ENCODE measurements at regions not wholly inside any gene's neighbourhood (a gene's known extent, or its start where the extent isn't known, plus 50 kb on each side); places are given as distances from the start of the nearest gene placed in this dataset.

DNA sequence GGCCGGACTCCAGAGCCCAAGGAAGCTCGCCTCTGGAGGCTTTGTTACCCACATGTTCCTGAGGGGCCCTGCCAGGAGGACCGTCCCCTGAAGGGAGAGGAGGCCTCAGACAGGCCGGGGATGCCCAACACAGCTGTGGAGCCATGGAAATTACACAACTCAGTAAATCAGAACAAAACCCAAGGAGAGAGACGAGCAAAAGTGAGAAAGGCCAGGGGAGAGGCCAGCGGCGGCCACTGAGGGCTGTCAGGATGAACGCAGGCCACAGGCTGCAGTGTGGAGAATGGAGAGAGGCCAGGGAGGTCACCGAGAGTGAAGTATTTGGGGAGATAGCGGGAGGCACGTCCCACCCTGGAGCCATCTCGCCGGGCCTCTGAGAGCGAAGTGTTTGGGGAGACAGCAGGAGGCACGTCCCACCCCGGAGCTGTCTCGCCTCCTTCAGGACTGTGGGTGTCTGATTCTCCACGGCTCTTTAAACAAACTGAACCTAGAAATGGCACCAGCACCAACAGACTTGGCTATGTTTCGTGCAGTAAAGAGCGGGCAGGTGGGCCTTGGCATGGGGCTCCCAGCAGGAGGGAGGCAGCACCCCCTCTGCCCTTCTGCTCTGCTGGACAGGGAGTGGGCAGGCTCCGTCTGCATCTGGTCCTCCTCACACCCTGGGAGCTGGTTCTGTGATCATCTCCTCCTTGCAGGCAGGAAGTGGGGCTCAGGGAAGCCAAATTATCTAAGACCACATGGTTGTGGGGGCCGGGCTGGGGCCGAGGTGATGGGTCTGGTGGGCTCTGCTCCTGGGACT is 91.0 kb downstream of the YTHDF1 start:
- Histone ChIP-seq H3K27me3 (replicated peaks) (peaks cover 85% of the 10 kb centered on the region), H3K4me1 (replicated peaks) (no peaks in the 10 kb centered on the region), H3K36me3 (no peaks in the 10 kb centered on the region), H3K4me3 (no peak overlapping the region), H3K9me3 (replicated peaks) (no peaks in the 10 kb centered on the region), H3K27ac (no peak overlapping the region)
- peak in 1 of 2 experiments; percentile 31 for DNase-seq (ENCODE audit: low read depth in 1 of 2, low spot score in 2 of 2)

DNA sequence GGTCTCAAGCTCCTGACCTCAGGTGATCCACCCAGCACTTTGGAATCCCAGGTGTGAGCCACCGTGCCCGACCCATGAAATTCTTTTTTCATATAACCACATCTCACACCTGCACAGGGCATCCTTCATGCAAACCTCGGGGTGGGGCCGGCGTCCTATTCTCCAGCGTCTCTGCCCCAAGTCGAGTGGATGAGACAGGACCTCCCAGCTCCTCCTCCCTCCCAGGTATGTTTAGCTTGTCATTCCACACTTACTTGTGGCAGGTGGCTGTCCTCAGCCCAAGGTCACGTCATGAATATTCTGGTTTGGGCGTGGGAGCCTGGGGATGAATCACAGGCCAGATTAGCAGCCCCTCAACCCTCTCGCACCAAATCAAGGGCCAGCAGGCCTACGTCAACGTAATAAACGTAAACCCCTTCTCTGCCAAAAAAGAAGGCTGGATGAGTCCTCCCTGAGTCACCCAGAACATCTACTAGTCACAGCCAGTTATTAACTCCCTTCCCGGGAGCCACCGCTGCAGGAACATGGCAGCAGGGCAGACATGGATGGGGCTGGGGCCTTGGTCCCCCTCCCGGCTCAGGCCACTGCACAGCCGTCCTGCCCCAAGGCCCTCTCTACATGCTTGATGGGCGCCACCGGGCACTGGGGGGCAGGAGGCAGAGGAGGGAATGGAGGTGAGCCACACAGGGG is 91.7 kb downstream of the YTHDF1 start:
- Histone ChIP-seq H3K9me3 (replicated peaks) (no peaks in the 10 kb centered on the region), H3K27me3 (replicated peaks) (peaks cover 86% of the 10 kb centered on the region), H3K4me1 (replicated peaks) (no peaks in the 10 kb centered on the region), H3K27ac (no peak overlapping the region), H3K4me3 (no peak overlapping the region), H3K36me3 (no peaks in the 10 kb centered on the region)
- no peak for DNase-seq (ENCODE audit: low read depth in 1 of 2, low spot score in 2 of 2)

DNA sequence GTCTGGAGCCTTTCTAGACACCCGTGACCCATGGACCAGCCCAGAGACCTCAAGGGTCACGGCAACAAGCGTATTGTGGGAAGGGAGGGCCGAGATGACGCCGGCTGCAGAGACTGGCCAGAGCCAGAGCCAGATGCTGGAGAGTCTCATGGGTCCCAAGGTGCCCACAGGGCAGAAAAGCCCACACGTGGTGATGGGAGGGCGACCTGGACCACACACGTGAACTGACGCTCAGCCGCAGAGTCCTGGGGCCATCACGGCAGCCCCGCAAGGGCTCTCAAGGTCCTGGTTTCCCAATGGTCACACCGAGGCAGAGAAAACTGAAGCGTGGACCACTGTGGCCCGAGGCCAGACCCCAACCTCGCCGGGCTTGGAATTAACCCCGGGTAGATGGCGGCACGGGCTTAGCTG is 92.6 kb downstream of the YTHDF1 start:
- no peaks in the 10 kb centered on the region for H3K4me1 ChIP-seq (replicated peaks)
- H3K27me3 ChIP-seq (replicated peaks), result peaks cover 86% of the 10 kb centered on the region
- H3K36me3 ChIP-seq, result no peaks in the 10 kb centered on the region
- no peaks in the 10 kb centered on the region for H3K9me3 ChIP-seq (replicated peaks)
- no peak overlapping the region for H3K27ac ChIP-seq
- DNase-seq (ENCODE audit: low read depth in 1 of 2, low spot score in 2 of 2), result peak in 1 of 2 experiments; percentile 39
- H3K4me3 ChIP-seq, result no peak overlapping the region

GRCh38 chr20:63122626-63123025 is 93.3 kb downstream of the YTHDF1 start:
- no peak for DNase-seq (ENCODE audit: low read depth in 1 of 2, low spot score in 2 of 2)
- H3K9me3 ChIP-seq (replicated peaks), result no peaks in the 10 kb centered on the region
- no peak overlapping the region for H3K4me3 ChIP-seq
- no peaks in the 10 kb centered on the region for H3K36me3 ChIP-seq
- no peak overlapping the region for H3K27ac ChIP-seq
- peaks cover 79% of the 10 kb centered on the region for H3K27me3 ChIP-seq (replicated peaks)
- no peaks in the 10 kb centered on the region for H3K4me1 ChIP-seq (replicated peaks)

DNA sequence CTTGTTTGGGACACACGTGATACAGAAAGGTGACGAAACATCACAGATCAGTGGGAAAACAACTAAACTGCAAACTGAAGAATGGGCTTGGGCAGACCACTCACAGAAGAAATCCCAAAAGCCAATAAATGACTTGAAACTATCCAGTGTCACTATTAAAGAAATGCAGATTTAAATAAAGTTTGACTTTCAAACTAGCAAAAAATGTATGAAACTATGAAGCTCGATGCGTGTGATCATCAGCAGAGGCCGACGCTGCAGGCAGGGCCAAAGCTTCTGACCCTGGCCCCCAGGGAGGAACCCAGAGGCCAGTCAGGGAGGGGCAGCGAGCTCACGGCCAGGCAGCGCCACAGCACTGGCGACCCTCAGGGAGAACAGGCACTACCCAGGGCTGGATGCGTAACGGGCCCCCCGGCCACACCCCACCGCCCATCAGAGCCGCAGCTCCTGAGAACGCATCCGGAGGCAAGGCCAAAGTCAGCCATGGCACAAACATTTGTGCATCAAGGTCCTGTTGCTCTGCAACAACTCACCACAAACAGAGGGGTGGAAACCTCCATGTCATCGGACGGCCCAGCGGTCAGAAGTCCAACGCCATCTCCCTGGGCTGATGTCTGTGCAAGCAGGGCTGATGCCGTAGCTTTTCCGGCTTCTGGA is 94.1 kb downstream of the YTHDF1 start:
- H3K27me3 ChIP-seq (replicated peaks), result peaks cover 74% of the 10 kb centered on the region
- no peak overlapping the region for H3K27ac ChIP-seq
- H3K4me1 ChIP-seq (replicated peaks), result no peaks in the 10 kb centered on the region
- H3K9me3 ChIP-seq (replicated peaks), result no peaks in the 10 kb centered on the region
- H3K4me3 ChIP-seq, result no peak overlapping the region
- no peak for DNase-seq (ENCODE audit: low read depth in 1 of 2, low spot score in 2 of 2)
- H3K36me3 ChIP-seq, result no peaks in the 10 kb centered on the region

DNA sequence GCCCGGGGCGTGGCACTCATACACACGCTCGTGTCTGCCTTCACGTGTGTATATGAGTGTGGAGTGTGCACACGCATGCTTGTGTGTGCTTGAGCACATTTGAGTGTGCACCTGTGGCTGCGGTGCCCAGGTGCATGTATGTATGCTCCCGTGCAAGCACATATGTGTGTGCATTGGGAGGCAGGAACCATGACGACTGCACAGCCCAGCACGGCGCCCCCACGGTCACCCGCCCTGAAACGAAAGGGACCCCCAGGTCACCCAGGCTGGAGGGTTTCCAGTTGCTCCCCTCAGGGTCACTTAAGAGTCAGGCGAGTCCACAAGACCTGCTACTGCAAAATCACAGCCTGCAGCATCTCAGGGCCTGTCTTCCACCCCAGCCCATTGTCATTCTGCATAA is 94.7 kb downstream of the YTHDF1 start:
- peaks cover 74% of the 10 kb centered on the region for H3K27me3 ChIP-seq (replicated peaks)
- H3K36me3 ChIP-seq, result no peaks in the 10 kb centered on the region
- no peak overlapping the region for H3K4me3 ChIP-seq
- no peaks in the 10 kb centered on the region for H3K4me1 ChIP-seq (replicated peaks)
- DNase-seq (ENCODE audit: low read depth in 1 of 2, low spot score in 2 of 2), result no peak
- H3K9me3 ChIP-seq (replicated peaks), result no peaks in the 10 kb centered on the region
- no peak overlapping the region for H3K27ac ChIP-seq

DNA sequence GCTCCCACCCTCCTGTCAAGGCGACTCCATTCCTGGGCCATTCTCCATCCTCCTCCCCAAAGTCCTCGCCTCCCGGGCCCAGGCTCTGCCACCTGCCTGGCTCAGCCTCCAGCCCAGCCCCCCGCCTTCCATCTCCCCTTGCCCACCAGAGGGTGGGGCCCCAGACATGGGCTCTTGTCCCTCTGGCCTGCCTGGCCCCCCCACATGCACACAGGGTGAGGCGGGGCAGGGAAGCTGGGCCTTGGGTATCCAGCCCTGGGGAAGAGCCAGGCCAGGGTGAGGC is 95.2 kb downstream of the YTHDF1 start:
- H3K4me3 ChIP-seq, result no peak overlapping the region
- H3K9me3 ChIP-seq (replicated peaks), result no peaks in the 10 kb centered on the region
- peaks cover 71% of the 10 kb centered on the region for H3K27me3 ChIP-seq (replicated peaks)
- H3K4me1 ChIP-seq (replicated peaks), result no peaks in the 10 kb centered on the region
- no peaks in the 10 kb centered on the region for H3K36me3 ChIP-seq
- no peak overlapping the region for H3K27ac ChIP-seq
- DNase-seq (ENCODE audit: low read depth in 1 of 2, low spot score in 2 of 2), result no peak

GRCh38 chr20:63119963-63120807 is 95.7 kb downstream of the YTHDF1 start:
- H3K9me3 ChIP-seq (replicated peaks), result no peaks in the 10 kb centered on the region
- no peak for DNase-seq (ENCODE audit: low read depth in 1 of 2, low spot score in 2 of 2)
- H3K36me3 ChIP-seq, result no peaks in the 10 kb centered on the region
- H3K4me3 ChIP-seq, result no peak overlapping the region
- no peak overlapping the region for H3K27ac ChIP-seq
- H3K4me1 ChIP-seq (replicated peaks), result no peaks in the 10 kb centered on the region
- peaks cover 66% of the 10 kb centered on the region for H3K27me3 ChIP-seq (replicated peaks)

- H3K4me1 ChIP-seq (replicated peaks), result no peaks in the 10 kb centered on the region
- no peak for DNase-seq (ENCODE audit: low read depth in 1 of 2, low spot score in 2 of 2)
- no peaks in the 10 kb centered on the region for H3K9me3 ChIP-seq (replicated peaks)
- H3K4me3 ChIP-seq, result no peak overlapping the region
- no peaks in the 10 kb centered on the region for H3K36me3 ChIP-seq
- H3K27me3 ChIP-seq (replicated peaks), result peaks cover 61% of the 10 kb centered on the region
- no peak overlapping the region for H3K27ac ChIP-seq
Measured at GRCh38 chr20:63119121-63119962, 96.6 kb downstream of the YTHDF1 start.

DNA sequence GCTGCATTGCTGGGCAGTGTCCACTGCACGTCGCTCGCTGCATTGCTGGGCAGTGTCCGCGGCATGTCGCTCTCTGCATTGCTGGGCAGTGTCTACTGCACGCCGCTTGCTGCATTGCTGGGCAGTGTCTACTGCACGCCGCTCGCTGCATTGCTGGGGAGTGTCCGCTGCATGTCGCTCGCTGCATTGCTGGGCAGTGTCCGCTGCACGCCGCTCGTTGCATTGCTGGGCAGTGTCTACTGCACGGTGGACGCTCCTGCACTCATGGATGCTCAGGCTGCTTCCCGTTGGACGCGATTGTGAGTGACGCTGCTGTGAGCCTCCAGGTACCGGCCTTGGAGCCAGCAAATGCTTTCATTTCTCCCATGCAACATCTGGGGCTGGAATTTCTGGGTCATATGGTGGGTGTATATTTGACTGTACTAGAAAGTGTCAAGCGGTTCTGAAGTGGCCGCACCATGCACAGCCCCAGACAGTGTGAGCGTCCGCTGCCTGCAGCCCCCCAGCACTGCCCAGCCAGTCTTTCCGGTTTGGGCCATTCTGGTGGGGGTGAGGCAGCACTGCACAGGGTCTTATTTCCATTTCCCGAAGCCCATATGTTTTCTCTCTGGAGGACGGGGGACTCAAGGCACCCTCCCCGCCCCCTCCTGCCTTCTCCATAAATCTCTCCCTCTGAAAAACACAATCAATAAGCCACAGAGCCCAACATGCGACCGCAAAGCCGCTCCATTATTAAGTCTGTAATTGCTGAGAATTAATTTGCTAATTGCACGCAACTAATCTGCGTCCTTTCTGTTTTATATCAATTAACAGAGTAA is 97.4 kb downstream of the YTHDF1 start:
- no peak overlapping the region for H3K4me3 ChIP-seq
- no peaks in the 10 kb centered on the region for H3K4me1 ChIP-seq (replicated peaks)
- DNase-seq (ENCODE audit: low read depth in 1 of 2, low spot score in 2 of 2), result no peak
- peaks cover 60% of the 10 kb centered on the region for H3K27me3 ChIP-seq (replicated peaks)
- H3K27ac ChIP-seq, result no peak overlapping the region
- no peaks in the 10 kb centered on the region for H3K9me3 ChIP-seq (replicated peaks)
- H3K36me3 ChIP-seq, result no peaks in the 10 kb centered on the region

GRCh38 chr20:63117661-63118302 is 98.1 kb downstream of the YTHDF1 start:
- Histone ChIP-seq H3K36me3 (no peaks in the 10 kb centered on the region), H3K27me3 (replicated peaks) (peaks cover 53% of the 10 kb centered on the region), H3K9me3 (replicated peaks) (no peaks in the 10 kb centered on the region), H3K27ac (no peak overlapping the region), H3K4me1 (replicated peaks) (no peaks in the 10 kb centered on the region), H3K4me3 (no peak overlapping the region)
- no peak for DNase-seq (ENCODE audit: low read depth in 1 of 2, low spot score in 2 of 2)

- no peaks in the 10 kb centered on the region for H3K9me3 ChIP-seq (replicated peaks)
- H3K4me1 ChIP-seq (replicated peaks), result no peaks in the 10 kb centered on the region
- no peak for DNase-seq (ENCODE audit: low read depth in 1 of 2, low spot score in 2 of 2)
- H3K4me3 ChIP-seq, result no peak overlapping the region
- H3K27ac ChIP-seq, result no peak overlapping the region
- H3K36me3 ChIP-seq, result no peaks in the 10 kb centered on the region
- H3K27me3 ChIP-seq (replicated peaks), result peaks cover 53% of the 10 kb centered on the region
Measured at GRCh38 chr20:63117151-63117550, 98.8 kb downstream of the YTHDF1 start.

Measured in SJSA1 (cell line).